HG03575 (cell line): ENCODE measurements at regions not wholly inside any gene's neighbourhood (a gene's known extent, or its start where the extent isn't known, plus 50 kb on each side); places are given as distances from the start of the nearest gene placed in this dataset.

ENCODE experiments used
- ATAC-seq: cut with Tn5 transposase; IDR thresholded peaks from one replicate; pipeline ENCODE4 v1.9.1; 2021; ENCODE audit not compliant: unreplicated experiment, insufficient number of reproducible peaks, low FRiP score; ENCODE audit errors: extremely low read depth

DNA sequence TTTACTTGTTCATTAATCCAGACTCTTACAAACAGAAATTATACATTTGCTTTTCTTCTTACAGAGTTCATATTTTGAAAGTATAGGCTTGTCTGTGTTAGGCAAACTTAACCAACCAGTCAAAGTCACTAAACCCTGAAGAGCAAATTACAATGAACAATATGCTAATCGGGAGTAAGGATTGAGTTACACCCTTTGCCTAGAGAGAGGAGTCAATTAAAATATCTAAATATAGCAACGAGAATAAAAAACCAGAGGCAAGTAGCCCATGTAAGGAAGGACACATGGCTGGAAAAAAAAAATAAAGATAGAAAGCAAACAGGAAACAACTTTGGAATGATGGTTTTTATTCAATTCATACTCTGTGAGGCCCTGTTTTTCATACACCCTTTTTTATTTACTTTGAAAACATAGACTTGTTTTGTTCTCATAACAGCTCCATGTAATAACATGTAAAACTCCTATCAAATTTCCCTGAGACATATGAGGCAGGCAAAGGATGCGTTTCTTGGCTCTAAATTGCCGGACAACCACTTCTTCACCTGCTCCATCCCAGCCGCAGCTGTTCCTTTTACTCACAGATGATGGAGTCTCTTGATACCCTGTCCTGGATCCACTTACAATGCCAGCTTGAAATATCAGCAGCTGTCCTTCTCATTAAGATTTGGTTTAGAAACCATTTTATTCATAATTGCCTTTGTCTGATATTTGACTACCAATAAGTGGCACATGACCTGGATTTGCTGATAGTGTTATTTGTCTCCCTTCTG is 767.7 kb upstream of the GCFC2 start:
- no peak for ATAC-seq

DNA sequence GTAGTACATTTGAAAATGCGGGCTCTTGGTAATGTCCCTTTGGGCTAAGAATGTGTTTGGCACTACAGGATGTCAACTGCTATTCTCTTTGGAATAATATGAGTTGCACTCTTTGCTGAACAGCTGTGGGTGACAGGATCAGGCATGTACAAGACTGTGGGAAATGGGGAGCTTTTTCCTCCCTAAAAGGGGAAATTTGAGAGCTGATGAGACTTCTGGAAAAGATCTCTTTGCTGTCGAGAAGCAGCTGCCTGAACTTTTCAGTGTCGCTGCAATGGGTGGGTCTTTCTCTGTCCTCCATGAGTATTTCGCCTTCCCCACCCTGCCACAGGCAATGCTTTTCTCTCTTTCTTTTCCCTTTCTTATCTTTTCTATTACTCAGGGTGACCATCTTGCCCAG is 762.2 kb upstream of the GCFC2 start:
- no peak for ATAC-seq

DNA sequence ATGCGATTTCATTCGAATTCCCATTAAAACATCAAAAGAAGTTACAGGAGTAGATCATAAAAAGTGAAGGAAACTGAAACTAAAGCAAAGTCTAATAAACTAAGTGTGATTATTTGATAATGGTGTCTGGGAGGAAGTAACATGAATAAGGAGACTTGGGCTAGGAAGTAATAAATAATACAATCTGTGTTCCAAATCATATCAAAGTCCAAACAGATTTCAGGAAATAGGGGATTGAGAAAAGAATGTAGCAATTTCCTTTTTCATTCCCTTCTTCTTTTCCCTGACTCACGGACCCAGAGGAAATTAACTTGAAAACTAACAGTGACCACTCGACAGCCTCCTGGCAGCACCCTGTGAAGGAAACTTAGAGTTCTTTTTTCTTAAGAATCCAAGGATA is 758.4 kb upstream of the GCFC2 start:
- ATAC-seq = no peak

DNA sequence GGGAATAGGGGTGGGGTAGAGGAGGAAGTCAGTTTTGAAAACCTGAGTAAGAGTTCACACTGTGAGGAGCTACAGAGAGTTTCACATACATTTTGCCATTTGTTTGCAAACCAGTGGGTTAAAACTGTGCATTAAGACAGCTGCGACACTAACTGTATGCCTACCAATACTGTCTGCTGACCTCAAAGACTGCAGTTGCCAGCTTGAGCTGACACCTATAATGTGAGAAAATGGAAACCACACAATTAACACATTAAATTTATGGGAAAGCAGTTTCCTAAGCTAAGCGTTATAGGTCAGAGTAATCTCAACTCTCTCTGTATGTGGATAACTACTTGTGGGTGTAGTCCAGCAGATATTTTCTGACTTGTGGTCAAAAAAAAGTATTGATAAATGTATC is 756.6 kb upstream of the GCFC2 start:
- no peak for ATAC-seq

DNA sequence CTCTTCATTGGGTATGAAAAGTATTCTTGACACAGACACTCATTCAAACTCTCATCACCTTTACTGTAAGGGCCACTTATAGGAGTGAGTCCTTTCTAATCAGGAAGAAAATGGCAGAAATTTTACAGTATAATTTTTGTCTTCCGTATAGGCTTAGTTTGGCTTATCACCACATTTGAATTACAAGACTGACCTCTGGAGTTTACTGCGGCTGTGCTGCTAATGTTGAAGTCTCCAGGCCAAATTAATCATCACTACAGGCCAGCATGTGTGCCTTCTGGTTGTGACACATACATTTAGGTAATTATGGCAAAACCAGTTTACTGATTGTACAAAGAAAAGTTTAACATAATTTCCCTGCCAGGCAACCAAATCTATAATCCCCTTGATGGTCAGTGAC is 753.6 kb upstream of the GCFC2 start:
- ATAC-seq = no peak

DNA sequence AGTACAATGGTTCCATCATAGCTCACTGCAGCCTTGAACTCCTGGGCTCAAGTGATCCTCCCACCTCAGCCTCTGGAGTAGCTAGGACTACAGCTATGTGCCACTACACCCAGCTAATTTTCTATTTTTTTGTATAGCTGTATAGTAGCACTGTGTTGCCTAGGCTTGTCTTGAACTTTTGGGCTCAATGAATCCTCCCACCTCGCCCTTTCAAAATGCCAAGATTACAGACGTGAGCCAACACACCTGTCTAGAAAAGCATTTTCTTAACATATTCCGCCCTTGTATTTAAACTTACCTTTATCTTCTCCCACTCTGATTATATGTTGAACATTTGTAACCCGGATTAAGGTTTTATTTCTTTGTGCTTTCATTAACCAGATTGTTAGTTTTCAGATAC is 750.7 kb upstream of the GCFC2 start:
- no peak for ATAC-seq

DNA sequence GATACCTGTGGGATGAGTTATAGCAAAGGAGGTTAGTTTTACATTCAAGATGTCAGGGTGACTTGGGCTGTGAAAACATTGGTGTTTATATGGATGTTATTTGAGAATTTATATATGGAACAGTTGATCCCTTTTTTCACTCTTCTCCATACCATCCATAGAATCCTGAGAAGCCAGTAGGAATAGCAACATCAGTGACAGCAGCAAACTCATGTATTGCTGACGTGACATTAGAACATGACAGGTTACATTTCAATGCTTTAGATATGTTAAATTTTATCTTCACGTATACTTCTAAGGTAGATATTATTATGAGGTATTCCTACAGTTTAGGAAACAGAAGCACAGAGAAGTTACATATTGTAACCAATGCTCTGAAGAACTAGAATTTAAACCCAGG is 745.2 kb upstream of the GCFC2 start:
- ATAC-seq = no peak

DNA sequence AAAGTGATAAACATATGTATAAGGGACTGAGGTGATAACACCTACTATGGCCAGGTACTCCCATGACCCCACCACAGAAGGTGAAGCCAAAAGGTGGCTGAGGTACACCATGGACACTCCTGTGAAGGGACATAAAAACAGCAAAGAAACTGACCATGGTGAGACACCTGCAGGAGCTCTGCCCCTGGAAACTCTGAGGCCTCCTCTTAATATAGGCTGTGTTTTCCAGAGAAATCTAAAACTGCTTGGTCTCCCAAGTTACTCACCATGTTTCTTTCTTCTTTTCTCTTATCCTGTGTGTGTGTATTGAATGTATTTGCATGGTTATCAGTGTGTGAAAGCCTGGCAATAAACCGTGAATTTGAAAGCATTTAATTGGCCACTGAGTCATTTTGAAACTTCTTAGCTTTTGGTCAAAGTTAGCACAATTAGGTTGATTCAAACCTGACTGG is 739.3 kb upstream of the GCFC2 start:
- ATAC-seq = no peak

DNA sequence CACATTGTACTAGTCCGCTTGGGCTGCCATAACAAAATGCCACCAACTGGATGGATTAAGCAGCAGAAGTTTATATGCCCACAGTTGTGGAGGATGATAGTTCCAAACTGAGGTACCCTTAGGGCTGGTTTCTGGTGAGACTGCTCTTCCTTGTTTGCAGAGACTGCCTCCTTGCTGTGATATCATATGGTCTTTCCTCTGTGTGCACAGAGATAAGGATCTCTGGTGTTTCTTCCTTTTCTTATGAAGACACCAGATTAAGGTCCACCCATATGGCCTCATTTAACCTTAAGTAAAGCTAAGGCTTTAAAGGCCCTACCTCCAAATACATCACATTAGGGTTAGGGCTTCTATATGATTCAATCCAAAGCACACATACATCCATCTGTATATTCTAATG is 738.2 kb upstream of the GCFC2 start:
- ATAC-seq = no peak

DNA sequence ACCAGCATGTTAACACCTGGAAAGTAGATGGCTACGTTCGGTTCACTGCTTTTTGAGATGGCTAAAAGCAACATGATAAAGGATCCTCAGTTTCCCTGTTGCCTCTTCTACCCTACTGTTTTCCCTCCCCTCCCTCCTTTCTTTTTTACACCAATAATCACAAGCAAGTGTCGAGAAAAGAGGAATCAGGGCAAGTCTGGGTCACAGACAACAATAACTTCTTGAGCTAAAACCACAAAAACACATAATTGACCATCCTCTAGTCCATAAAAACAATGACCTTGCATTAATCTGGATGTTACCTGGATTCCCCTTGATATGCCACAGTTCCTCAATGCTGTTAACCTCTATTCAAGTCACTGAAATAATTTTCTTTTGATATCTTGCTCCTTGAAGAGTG is 736.6 kb upstream of the GCFC2 start:
- no peak for ATAC-seq

DNA sequence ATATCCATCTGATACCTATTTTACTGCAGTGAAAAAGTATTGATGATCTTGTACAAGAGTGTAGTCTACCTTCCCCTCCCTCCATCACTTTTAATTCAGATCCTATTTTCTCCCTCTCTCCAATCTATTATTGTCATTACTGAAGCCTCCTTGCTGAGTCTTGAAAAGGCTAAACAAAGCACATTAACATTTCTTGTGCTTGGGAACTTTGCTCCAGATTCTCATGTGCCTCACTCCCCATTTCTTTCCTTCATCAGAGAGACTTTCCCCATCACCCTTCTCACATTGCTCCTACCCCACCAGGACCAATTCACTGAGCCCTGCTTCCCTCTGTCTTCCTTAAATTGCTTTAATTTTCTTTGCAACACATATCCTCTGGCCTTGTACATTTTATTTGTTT is 736.2 kb upstream of the GCFC2 start:
- ATAC-seq = no peak

DNA sequence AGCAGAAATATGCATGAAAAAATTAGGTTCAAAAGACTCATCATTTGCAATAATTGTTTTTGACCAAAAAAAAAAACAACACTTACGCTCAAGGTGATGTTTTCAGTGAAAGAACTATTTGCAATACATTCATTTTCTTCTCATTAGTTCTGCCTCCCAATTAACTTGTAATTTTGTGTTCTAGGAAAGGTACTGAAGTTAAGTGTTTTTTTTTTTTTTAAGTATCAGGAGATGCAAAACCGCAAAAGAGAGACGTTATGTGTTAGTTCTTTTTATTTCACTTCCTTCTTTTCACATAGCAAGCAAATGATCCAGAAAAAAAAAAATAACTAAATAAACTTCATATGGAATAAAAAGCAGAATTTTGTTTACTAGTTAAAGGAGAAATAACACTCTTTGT is 735.2 kb upstream of the GCFC2 start:
- no peak for ATAC-seq

DNA sequence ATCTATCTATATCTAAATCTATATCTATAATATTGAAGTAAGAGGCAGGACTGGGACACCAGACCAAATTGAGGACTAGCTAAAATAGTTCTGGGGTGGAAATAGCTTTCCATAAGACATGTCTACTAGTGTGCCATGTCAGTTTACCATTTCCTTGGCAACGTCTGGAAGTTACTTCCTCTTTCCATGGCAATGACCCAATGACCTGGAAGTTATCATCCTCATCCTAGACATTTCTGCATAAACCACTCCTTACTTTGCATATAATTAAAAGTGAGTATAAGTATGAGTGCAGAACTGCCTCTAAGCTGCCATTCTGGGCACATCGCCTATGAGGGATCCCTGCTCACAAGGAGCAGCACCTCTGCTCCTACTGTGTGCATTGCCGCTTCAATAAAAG is 734.0 kb upstream of the GCFC2 start:
- no peak for ATAC-seq

DNA sequence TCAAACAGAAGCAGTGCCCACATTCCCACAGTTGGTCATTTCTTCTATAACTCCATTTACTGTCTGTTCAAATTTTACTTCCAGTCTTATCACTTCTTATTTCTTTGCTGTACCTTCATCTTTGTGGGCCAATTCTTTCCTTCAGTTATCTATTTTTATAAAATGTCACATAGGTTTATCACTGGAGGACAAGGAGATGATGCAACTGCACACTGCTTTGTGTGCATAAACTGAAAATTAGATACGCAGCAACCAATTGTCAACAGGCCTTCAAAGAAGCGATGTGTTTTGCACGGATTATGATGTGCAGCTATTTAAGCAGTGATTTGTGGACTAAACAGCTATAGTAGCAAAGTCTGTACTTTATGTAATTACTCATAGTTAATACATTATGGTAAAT is 726.8 kb upstream of the GCFC2 start:
- ATAC-seq = no peak

DNA sequence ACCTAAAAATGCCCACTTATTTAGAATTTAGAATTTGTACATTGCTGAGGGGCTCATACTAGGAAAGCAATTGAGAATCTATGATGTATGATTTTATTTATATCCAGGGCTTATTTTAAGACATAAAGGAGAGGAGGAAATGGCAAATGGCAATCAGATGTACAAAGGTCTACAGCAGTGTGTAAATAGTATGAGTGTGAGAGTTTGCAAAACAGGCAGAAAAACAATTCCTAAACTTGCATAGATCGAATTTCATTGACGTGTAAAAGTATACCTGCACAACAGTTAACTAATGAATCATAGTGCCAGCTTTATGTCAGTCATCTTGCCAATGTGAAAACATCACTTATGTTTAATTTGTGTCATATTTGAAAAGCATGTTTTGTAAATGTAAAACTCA is 718.7 kb upstream of the GCFC2 start:
- no peak for ATAC-seq

DNA sequence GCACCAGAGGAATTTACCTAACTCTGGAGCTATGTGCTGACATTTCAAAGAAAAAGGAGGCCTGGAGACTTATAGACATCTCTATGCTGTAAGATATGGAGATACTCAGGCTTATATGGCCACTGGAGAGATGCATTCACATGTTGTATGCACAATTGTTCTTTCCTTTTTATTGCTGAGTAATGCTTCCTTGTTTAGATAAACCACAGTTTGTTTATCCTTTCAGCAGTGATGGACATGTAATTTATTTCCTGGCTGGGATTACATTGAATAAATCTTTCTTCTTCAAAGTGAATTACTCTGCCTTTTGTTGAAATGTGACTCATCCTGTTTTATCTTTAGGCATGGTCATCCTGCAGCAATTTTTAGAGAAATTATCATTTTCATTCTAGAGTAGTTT is 716.7 kb upstream of the GCFC2 start:
- no peak for ATAC-seq

DNA sequence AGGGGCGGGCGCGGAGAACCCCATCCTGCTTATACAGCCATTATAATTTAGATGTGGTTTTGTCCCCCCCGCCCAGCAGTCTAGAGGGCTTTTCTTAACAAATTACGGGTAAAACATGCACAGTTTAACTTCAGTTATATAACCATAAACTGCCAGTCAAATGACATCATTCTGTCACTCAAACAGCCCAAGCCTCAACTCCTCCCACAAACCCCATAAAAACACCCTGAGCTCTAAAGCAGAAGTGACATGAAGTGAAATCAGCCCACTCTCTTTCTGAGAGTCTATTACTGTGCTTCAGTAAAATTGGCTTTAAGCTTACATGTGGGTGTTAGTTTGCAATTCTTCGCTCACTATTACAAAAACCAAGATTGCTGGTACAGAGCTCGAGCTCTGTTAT is 705.1 kb upstream of the GCFC2 start:
- no peak for ATAC-seq

DNA sequence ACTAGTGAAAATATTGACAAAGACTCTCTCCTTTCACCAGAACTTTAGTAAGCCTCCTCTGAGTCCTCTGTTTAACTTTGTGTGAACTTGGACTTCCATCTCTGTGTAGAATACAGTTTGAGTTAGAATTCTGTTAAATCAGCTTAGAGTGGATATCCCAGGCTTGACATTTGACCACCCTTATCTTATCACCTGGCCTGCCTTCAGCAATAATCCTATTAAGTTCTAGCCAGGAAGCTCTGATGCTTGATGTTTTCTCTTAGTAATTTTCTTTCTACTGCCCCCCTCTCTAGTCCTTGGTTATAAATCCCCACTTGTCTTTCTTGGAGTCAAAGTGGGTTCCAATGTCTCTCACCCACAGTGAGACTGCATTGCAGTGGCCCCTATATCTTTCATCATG is 702.7 kb upstream of the GCFC2 start:
- no peak for ATAC-seq

DNA sequence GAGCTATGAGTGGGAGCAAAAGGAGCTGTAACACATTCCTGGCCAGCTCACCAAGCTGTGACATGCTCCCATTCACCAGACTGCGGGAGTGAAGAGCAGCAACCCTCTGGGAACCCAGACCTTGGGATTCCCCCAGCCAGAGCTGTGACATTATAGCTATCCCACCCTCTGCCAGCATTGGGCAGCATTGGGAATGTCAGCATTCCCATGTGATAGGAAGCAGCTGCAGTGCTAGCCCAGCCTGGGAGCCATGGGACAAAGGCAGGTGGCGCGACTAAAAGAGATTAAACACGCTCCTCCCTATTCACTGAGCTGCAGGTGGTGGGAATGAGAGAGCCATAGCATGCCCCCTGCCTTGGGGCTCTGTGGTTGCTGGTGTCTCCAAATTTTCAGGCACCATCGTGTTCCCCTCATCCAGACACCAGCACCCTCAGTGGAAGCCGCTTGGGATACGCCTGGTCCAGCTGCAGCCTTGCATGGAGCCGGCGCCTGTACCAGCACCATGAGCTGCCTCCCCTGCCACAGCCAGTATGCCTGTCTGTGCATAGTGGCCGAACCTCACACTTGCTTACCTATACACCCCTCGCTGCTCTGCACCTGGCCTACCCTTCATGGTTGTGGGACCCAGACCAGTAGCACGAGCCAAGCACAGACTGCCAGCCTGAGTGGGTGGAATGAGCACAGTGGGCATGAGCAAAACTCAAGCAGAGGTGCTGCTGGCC is 695.6 kb upstream of the GCFC2 start:
- no peak for ATAC-seq

DNA sequence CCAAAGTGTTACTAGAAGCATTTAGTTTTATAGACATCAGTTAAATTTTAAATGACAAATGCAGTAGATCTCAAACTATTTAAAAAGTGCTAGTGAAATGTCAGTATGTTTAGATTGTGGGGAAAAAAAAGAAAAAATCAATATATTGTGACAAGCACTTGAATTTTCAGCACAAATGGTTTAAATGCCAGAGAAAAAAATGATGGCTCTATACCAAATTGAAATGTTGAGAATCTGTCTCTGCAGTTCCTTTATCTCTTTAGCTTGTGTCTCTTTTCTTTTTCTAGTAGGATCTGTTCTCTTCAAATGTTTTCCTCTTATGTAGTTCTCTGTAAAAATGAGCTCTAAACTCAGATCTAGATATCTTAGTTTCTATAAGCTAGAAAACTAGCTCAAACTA is 682.6 kb upstream of the GCFC2 start:
- ATAC-seq = no peak

DNA sequence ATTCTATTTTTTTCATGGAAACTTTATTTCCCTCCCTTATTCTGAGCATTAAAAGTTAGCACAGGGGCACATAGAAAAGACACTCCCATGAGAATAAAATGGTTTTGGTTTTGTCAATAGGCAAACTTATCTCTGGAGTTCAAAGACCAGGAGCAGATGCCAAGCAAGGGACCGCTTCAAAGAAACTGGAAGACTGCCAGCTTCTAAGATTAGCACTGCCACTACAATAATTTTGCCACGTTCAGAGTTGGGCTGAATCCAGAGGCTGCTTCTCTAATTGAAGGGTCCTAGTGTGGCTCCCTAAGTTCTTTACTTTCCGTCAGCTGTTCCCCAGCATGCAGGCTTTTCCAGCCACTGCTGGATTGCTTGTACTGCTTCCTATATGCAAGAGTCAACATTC is 681.0 kb upstream of the GCFC2 start:
- no peak for ATAC-seq
